Omental fat pad (tissue), 3 donors: ENCODE measurements at regions not wholly inside any gene's neighbourhood (a gene's known extent, or its start where the extent isn't known, plus 50 kb on each side); places are given as distances from the start of the nearest gene placed in this dataset.

Experiments
- ATAC-seq: fragments of 150-250 bp; one replicate; pipeline ENCODE4 v1.9.1; 2016; ENCODE audit warnings: mild to moderate bottlenecking, moderate library complexity; ENCODE audit not compliant: low FRiP score
- DNase-seq: peaks from one replicate; pipeline ENCODE4 v3.0.0-alpha.2; 2019; ENCODE audit warnings: low spot score
- TF ChIP-seq, protein P1 (sequence below), 3 donors: fragments of 450-650 bp; IDR thresholded peaks; one replicate each; pipeline ENCODE4 v1.5.1; 2016 to 2017; ENCODE audit warnings: antibody characterized with exemption in 3 of 3, mild to moderate bottlenecking in 3 of 3, moderate library complexity in 2 of 3

DNA sequence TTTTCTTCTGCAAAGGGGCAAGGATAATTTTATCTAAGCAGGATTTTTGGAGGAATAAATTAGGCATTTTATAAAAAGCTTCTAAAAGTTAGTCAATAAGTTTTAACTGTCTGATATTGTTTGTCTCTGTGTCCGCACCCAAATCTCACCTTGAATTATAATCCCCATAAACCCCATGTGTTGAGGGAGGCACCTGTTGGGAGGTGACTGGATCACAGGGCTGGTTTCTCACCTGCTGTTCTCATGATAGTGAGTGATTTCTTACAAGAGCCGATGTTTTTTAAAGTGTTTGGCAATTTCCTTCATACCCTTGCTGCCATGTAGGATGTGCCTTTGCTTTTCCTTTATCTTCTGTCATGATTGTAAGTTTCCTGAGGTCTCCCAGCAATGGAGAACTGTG lies 481.4 kb downstream of the GBA3 start:
- ATAC-seq = no peak
- TF ChIP-seq, protein P1, sequence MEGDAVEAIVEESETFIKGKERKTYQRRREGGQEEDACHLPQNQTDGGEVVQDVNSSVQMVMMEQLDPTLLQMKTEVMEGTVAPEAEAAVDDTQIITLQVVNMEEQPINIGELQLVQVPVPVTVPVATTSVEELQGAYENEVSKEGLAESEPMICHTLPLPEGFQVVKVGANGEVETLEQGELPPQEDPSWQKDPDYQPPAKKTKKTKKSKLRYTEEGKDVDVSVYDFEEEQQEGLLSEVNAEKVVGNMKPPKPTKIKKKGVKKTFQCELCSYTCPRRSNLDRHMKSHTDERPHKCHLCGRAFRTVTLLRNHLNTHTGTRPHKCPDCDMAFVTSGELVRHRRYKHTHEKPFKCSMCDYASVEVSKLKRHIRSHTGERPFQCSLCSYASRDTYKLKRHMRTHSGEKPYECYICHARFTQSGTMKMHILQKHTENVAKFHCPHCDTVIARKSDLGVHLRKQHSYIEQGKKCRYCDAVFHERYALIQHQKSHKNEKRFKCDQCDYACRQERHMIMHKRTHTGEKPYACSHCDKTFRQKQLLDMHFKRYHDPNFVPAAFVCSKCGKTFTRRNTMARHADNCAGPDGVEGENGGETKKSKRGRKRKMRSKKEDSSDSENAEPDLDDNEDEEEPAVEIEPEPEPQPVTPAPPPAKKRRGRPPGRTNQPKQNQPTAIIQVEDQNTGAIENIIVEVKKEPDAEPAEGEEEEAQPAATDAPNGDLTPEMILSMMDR (IDR thresholded peaks at IDR 0.05) = no peak
- DNase-seq = no peak

DNA sequence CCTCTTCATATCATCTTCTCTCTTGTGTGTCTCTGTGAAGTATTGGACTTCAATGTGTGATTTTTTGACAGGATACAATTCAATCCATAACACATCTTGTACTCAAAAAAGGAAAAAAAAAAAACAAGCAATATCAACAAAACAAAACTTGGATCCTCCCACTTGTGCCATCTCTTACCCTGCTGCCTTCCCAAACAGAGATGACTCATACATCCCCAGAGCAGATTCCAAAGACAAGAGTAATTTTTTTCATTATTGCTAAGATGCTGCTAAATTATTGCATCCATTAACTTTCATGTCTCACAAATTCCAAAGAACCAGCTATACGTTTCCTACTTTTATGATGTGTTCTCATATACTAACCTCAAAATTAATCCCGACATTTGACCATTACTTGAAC lies 479.2 kb downstream of the GBA3 start:
- ATAC-seq (no peak), DNase-seq (no peak)
- TF ChIP-seq, protein P1 (IDR thresholded peaks at IDR 0.05) = no peak

DNA sequence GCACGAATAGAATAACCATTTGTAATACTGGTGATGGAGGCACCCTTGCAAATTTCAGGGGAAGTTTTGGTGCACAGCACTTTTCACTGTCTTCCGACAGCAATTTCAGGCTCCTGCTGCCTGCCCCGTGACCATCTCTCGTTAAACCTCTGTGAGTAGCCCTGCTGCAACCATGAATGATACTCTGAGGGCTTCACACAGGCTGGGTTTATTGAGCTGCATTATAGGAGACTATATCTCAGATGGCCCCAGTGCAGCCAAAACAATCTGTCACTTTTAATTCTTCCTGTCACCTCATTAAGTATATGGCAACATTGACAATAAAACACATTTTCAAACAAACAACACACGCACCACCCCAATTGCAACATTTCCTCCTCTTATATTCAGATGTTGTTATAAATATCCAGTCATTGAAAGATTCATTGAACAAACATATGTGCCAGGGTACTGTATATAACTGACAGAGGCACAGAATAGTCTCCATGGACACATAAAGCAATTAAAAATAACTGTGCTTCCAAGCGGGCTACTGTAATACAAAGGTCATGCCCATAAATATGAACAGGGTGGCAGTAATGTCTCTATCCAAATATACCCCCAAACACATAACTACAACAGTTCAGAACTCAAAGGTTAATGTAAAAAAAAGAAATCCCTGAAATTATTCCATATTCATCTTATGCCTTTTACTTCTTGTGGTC lies 477.0 kb downstream of the GBA3 start:
- DNase-seq (no peak), ATAC-seq (no peak)
- TF ChIP-seq, protein P1 (IDR thresholded peaks at IDR 0.05) = no peak

DNA sequence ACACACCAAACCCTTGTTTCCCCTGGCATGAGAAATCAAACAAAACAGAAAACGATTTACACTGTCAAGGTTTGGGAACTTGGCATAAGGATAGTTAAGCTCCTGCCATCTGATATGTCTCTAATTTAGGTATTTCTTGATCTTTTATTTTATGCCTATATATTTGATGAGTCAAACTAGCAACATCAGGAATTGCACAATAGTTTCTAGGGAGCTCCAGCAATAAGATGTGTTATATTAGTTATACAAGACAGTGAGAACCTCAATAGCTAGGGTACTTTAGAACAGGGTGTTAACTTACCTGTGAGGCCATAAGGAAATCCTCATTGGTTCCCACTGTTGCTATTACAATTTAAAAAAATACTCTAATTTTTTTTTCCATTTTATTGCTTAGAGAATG lies 474.2 kb downstream of the GBA3 start:
- no peak for DNase-seq
- TF ChIP-seq, protein P1 (IDR thresholded peaks at IDR 0.05) = no peak
- no peak for ATAC-seq

DNA sequence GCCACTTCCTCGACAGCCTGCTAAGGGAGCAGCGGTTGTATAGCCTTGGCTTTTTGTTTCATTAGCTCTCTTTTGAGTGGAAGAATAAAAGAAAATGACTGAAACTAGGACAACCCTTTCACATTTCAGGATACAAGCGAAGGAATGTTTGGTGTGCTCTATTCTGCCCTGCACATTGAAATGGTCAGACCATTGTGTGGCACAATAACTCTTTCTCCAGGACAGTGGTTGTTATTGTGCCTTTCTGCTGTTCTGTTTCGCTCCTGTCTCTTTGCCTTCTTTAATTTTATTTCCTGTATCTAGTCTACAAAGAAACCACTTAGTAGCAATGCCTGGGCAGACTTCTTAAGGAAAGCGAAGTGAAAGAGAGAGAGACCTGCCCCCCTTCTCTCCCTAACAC lies 473.7 kb downstream of the GBA3 start:
- ATAC-seq (no peak), DNase-seq (no peak)
- TF ChIP-seq, protein P1 (IDR thresholded peaks at IDR 0.05) = no peak

DNA sequence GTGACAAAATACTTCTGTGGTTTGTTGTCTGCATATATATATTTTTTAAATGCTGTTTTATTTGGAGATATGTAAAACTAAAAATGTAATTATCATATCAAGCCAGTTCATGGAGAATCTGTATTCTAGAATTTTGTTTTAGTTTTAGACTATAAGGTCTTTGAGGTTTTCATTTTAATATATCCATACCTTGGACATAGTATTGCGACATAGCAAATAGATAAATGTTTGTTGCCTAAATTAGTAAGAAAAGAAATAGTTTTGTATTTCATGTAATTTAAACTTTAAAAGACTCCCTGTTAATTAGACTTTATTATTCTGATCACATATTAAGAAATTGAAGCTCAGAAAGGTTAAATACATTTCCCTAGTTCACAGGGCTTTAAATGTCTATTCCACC lies 472.9 kb downstream of the GBA3 start:
- DNase-seq = no peak
- ATAC-seq = no peak
- TF ChIP-seq, protein P1 (IDR thresholded peaks at IDR 0.05) = no peak

DNA sequence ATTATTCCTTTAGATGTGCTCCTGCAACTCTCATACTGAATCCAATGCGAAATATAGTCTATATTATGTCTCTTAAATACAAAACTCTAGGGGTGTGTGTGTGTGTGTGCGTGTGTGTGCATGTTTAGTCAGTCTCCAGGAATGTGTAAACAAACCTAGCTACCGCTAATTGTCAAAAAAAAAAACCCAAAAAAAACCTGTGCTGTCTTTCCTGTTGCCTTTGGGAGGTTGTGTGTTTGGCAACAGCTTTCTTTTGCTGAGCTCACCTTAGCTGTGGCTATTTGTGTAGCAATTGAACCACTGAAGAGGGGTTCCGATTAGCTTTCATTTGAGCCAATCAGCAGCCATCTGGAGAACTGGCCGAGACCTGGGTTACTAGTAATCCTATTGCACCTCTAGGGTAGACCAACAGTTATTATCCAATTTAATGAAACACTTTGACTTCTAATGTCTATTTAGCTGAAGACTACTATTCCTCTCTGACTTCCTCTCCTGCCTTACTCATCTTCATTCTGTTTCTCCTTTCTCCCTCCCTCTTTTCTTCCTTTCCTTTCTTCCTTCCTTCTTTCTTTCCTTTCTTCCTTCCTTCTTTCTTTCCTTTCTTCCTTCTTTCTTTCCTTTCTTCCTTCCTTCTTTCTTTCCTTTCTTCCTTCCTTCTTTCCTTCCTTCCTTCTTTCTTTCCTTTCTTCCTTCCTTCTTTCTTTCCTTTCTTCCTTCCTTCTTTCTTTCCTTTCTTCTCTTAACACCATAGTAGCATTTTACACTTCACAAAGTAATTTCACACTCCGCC lies 471.1 kb downstream of the GBA3 start:
- TF ChIP-seq, protein P1 (IDR thresholded peaks at IDR 0.05) = no peak
- no peak for ATAC-seq
- DNase-seq = no peak
